Fibroblast of peridontal ligament (primary cell): ENCODE measurements at regions not wholly inside any gene's neighbourhood (a gene's known extent, or its start where the extent isn't known, plus 50 kb on each side); places are given as distances from the start of the nearest gene placed in this dataset.
"Not testable (repeated sequence)": the region's sequence is repeated elsewhere in the genome, so short reads cannot be mapped to it uniquely, and the experiment has no call there.

Experiments used
- DNase-seq: peaks from one replicate; pipeline ENCODE4 v3.0.0-alpha.2; 2010; ENCODE audit errors: extremely low read depth

GRCh38 chrX:96529386-96529785, 155.3 kb upstream of the DIAPH2 start:
- DNase-seq: not testable (repeated sequence)

DNA sequence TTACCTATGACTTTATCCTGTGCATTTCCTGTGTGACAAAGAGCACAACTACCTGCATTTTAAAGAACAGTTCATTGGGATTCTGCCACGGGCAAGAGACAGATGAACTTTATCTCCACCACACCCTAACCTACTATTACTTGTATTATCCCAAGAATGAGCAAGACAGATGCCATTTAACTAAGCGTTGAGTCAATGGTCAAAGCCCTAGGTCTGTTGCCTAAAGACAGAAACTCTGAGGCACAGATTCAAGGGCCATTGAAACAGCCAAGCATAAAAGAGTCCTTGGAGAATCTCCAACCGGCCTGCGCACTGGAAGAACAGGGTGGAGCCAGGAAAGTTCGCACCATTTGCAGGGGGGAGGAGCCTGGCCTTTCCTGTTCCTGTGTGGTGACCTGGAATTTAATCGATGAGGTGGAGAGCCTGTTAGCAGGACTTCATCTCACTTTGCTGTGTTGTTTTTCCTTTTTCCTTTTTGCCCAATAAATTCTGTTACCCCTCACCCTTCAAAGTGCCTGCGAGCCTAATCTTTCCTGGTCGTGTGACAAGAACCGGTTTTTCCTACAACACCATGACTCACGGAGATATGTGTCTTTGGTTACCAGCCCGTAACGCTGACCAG, 146.4 kb upstream of the DIAPH2 start:
- DNase-seq: no peak

DNA sequence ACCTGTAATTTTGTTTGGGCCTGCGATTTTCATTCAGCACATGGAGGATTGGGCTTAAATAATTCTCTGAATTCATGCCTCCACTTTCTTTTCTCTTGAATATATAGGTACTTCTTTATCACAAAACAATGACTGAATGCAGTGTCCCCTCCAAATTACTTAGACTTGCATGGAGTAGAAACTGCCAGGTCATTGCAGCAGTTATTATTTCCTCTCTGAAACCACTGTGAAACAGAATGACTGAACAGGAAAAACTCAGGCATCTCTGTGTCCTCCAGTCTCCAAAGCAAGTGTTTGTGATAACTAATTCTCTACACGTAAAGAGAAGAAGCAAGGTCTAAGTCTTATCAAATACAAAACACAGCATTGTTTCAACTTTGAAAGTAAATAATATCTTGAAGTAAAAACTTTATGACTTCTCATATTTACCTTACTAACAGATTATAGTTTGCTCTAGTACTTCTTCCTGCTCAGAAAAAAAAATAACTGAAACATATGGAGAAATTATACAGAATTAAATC, 144.5 kb upstream of the DIAPH2 start:
- no peak for DNase-seq

GRCh38 chrX:96546281-96546680, 138.4 kb upstream of the DIAPH2 start:
- not testable (repeated sequence) for DNase-seq

DNA sequence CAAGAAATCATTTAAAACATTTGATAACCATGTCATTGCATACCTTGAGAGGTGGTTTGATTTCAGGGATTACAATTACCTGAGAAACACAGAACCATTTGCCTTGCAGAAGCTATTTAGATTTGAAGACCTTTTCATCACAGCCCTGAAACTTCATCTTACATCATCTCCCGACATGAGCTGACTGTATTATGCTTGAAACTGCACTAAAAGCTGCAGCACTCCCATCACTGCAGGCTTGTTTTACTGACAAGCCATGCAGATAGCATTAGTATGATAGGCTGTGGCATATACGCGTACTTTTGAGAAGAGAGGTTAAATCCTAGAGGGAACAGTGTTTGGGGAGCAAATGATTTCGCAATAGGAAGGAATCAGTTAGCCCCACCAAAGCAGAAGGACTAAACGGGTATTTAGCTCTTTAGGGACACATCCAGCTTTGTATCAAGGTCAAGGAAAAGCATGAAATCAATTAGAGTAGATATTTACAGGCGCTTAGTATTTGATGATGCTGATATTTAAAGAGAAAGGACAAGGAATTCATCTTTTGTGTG, 133.2 kb upstream of the DIAPH2 start:
- no peak for DNase-seq

DNA sequence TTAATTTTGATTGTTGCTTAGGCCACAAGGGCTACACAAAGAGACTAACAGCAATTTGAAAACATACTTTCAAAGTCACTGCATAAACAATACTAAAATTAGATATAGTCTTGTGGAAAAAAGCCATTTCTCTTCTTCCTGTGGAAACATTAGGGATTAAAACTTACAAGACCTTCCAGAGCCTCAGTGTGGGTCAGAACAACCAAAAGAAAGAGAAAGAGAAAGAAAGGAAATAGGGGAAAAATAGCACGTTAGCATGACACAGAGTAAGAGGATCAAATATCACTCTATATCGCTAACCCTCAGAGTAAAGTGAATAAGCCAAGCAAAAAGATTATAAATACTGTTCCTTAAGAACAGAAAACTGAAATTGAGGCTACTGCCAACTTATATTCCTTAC, 127.8 kb upstream of the DIAPH2 start:
- peak; percentile 35 for DNase-seq

DNA sequence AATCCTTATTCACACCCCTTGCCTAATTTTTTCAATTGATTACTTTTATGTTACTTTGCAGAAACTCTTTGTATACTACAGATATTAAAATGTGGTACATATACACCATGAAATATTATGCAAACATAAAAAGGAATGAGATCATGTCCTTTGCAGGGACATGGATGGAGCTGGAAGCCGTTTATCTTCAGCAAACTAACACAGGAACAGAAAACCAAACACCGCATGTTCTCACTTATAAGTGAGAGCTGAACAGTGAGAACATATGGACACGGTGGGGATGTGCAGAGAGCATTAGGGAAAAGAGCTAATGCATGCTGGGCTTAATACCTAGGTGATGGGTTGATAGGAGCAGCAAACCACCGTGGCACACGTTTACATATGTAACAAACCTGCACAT, 123.5 kb upstream of the DIAPH2 start:
- not testable (repeated sequence) for DNase-seq

DNA sequence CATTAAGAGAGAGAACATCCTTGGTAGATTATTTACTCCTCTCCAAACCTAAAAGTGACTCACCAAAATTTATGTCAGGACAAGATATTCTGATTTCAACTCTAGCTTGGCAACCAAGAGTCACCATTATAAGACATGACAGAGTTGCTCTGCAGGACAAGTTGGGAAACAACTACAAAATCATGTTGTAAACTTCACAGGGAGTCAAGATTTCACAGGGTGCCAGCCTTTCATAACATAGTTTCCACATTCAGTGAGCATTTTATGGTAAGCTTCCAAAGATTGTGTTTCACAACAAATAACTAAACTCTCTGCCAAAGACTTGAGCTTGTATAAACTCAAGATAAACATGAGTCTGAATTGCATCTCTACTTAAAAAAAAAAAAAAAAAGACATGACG, 121.0 kb upstream of the DIAPH2 start:
- DNase-seq: peak; percentile 89

GRCh38 chrX:96564595-96564994, 120.0 kb upstream of the DIAPH2 start:
- no peak for DNase-seq

GRCh38 chrX:96566878-96567277, 117.8 kb upstream of the DIAPH2 start:
- DNase-seq: no peak

GRCh38 chrX:96568071-96568470, 116.6 kb upstream of the DIAPH2 start:
- DNase-seq: no peak

GRCh38 chrX:96569034-96569433, 115.6 kb upstream of the DIAPH2 start:
- no peak for DNase-seq

- DNase-seq: no peak
Measured at GRCh38 chrX:96575011-96575410, 109.6 kb upstream of the DIAPH2 start.

DNA sequence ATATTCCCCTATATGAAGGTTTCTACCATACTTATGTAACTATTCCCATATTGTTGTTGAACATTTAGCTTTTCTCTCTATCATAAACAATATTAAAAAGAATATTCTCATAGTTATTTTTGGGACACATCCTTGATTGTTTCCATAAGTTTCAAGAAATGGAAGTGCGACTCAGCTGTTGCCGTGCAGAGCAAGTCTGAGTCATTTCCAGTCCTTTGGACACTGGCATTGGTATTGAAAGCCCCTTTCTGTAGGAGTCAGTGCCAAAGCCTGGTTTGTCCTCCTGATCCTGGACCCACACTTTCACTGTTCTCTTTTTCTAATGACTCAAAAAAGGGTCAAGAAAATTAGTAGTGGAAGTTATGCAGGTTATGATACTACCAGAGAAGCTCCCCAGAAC, 108.3 kb upstream of the DIAPH2 start:
- DNase-seq: peak; percentile 18

DNA sequence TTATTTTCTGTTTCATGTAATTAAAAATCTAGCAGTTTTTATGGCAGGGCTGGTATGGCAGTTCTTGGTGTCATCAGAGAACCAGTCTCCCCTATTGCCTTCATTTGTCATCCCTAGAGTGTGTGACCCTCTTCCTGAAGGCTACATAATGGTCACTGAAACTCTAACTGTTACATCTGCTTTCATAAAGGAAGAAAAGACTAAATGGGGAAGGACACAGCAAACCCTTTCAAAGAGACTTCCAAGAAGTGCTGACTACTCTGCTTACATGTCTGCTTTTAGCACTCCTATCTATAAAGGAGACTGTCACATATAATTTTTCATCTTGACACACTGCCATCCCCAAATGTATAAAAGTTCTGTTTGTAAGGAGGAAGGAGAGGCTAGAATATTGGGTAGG, 105.9 kb upstream of the DIAPH2 start:
- no peak for DNase-seq

DNA sequence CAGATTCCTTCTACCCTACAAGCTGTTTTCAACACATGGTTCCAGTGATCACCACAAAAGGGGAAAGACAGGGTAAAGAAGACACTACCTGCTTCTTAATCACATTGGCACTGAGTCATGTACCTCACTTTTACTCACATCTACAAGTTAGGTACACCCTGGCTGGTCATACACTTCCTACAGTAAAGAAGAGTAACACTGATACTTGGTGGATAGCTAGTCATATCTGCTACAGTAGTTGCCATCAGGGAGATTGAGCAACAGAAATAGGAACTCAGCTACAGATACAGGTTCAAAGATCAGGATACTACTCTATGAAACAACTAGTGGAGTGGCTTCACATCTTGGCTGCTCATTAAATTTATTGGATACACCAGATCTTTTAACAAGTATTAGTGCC, 105.4 kb upstream of the DIAPH2 start:
- DNase-seq: no peak

DNA sequence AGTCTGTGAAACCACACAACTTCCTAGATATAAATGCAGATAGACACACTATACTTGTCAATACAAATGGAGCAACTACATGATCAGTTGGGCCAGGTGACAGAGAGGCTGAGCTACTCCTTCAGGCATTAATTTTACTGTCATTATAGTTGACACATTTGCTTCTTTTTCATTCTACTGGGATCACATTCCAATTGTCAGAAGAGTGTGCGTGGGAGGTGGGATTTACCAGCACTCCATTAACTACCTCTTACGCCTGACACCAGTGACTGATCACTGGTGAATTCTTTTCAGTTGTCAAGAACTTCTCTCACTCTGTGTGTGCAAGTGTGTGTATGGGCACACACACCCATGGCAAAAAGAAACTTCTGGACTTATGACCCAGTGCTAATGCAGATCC, 94.2 kb upstream of the DIAPH2 start:
- DNase-seq: no peak

DNA sequence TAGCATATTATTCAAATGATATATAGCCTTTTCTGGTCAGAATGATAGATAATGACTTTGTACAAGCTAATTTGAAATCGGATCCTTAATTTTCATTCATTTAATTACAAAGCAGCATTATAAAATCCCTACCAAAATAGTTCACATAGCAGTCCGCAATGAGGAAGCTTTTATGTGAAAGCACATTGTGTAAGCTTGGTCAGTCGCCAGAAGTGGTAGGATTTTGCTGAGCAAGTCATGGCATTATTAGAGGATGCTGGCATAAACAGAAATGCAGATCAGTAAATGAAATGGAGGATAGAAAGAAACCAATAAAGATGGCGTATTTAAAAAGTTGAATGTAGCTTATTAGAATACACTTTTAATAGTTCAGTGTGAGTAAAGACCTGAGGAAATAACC, 93.2 kb upstream of the DIAPH2 start:
- no peak for DNase-seq

- DNase-seq: not testable (repeated sequence)
Measured at GRCh38 chrX:96597847-96598246, 86.8 kb upstream of the DIAPH2 start.

- peak; percentile 72 for DNase-seq
Measured at GRCh38 chrX:96611619-96612362, 72.9 kb upstream of the DIAPH2 start.

- peak; percentile 15 for DNase-seq
Measured at GRCh38 chrX:96615448-96615847, 69.2 kb upstream of the DIAPH2 start.

- DNase-seq: no peak
Measured at GRCh38 chrX:96619588-96619987, 65.1 kb upstream of the DIAPH2 start.

DNA sequence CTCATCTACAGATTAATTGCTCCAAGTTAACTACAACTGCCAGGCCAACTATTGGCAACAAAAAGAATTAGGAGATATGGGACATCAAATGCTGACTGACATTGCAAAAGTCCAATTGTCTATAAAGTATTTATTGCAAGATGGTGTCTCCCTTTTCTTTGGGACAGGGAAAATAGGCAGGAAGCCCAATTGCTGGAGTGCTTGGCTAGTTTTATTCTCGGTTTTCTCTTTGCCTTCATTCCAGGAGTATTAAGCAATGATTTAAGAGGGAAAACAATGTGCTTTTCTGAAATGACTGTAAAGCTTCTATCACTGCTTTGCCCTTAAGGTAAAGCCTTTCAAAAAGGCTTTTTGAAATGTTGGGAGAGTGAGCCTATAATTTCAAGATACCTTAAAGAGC, 62.8 kb upstream of the DIAPH2 start:
- DNase-seq: peak; percentile 14
